Adrenal gland (tissue), 5 donors: ENCODE measurements at regions not wholly inside any gene's neighbourhood (a gene's known extent, or its start where the extent isn't known, plus 50 kb on each side); places are given as distances from the start of the nearest gene placed in this dataset.

Experiments
- POLR2A ChIP-seq, 2 donors: fragments of 450-650 bp; IDR thresholded peaks; one replicate each; pipeline ENCODE4 v1.6.1; 2017; ENCODE audit warnings: antibody characterized with exemption in 2 of 2, mild to moderate bottlenecking in 2 of 2, moderate library complexity in 1 of 2
- TF ChIP-seq, protein P1 (sequence below), 6 experiments: fragments of 450-650 bp in 4 of 6; fragments of 200-600 bp in 2 of 6; sonication (generic) in 1 of 6; IDR thresholded peaks; 1 replicate in 5 of 6; 2 replicates in 1 of 6; pipeline versions ENCODE4 v1.5.1 to v1.8.0; 2016 to 2021; ENCODE audit warnings: antibody characterized with exemption in 6 of 6, mild to moderate bottlenecking in 2 of 6, moderate library complexity in 1 of 6
- donor health status: DM: no; HTN: no; CAD: no.

DNA sequence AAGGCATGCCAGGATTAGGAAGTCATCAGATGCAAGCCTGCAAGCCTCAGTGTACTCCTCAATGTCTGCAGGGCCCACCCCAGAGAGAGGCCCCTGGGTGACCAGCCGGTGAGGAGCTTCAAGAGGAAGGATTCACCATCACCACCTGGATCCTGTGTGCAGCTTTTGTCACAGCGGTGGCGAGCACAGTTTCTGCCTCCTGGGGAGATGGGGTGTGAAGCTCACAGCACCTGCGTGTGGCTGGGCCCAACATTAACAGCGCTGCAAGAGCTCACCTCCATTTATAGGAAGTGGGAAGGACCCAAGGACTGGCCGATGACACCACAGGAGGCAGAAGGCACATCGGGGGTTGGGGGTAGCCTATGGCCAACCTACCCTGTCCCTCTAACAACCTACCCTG is 235.3 kb downstream of the CTTN start:
- TF ChIP-seq, protein P1, sequence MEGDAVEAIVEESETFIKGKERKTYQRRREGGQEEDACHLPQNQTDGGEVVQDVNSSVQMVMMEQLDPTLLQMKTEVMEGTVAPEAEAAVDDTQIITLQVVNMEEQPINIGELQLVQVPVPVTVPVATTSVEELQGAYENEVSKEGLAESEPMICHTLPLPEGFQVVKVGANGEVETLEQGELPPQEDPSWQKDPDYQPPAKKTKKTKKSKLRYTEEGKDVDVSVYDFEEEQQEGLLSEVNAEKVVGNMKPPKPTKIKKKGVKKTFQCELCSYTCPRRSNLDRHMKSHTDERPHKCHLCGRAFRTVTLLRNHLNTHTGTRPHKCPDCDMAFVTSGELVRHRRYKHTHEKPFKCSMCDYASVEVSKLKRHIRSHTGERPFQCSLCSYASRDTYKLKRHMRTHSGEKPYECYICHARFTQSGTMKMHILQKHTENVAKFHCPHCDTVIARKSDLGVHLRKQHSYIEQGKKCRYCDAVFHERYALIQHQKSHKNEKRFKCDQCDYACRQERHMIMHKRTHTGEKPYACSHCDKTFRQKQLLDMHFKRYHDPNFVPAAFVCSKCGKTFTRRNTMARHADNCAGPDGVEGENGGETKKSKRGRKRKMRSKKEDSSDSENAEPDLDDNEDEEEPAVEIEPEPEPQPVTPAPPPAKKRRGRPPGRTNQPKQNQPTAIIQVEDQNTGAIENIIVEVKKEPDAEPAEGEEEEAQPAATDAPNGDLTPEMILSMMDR (IDR thresholded peaks at IDR 0.05), result no peak
- no peak for TF ChIP-seq POLR2A (IDR thresholded peaks at IDR 0.05)
